ENCODE measurements at regions not wholly inside any gene's neighbourhood (a gene's known extent, or its start where the extent isn't known, plus 50 kb on each side); places are given as distances from the start of the nearest gene placed in this dataset.
A peak's percentile ranks its signal among the peaks of the same experiment; 100 is the strongest.
"Not testable (repeated sequence)": the region's sequence is repeated elsewhere in the genome, so short reads cannot be mapped to it uniquely, and the experiment has no call there.

DNA sequence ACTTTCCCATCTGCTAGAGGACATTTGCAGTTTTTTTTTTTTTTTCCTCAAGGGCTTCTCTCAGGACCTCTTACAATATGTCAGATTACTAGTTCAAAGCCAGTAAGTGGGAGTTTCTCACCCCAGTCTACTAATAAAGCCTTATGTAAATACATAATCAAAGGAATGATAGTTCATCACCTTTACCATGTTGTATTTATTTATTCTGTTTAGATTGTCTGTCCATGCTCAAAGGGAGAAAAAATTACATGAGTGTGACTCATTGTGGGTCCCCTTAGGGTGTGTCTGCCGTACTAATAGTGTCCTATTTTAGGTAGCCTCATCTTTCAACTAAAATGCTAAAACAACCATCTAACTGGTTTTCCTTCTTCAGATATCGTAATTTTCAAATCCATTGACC, 917.6 kb downstream of the EPHA3 start:
- FAIRE-seq: no peak

DNA sequence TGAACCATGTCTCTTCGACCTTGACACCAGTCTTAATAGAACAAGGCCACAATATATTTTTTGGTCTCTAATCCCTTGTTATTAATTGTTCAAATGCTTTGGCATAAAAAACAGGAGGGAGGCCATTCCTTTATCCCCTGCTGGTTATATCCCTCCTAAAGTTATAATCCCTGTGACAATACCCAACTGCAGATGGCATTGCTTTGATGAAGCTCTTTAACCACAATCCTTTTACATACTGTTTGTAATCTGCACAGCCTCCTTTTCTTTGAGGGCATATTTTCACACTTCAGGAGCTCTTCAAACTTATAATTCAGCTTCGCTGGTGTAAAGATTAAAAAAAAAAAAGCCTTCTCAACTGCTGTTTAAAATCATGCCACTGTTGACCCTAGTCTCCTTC, 919.0 kb downstream of the EPHA3 start:
- FAIRE-seq: no peak

DNA sequence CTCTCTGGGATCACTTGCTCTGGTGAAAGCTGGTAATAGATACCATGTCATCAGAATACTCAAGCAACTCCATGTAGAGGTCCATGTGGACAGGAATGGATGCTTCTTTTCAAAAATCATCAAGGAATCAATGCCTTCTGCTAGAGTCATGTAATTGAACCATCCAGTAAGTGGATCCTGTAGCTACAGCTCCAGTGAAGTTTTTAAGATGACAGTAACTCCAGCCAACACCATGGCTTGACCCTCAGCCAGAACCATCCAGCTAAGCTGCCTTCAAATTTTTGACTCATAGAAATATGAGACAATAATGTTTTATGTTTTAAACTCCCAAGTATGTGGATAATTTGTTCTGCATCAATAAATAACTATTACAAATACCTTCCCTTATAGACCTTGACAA, 923.7 kb downstream of the EPHA3 start:
- FAIRE-seq: no peak

GRCh38 chr3:90032980-90033641, 925.7 kb downstream of the EPHA3 start:
- FAIRE-seq: no peak

GRCh38 chr3:90034038-90034437, 926.6 kb downstream of the EPHA3 start:
- no peak for FAIRE-seq

GRCh38 chr3:90035643-90036042, 928.2 kb downstream of the EPHA3 start:
- no peak for FAIRE-seq

GRCh38 chr3:90036939-90037469, 929.6 kb downstream of the EPHA3 start:
- FAIRE-seq: no peak

- no peak for FAIRE-seq
Measured at GRCh38 chr3:90039994-90040393, 932.6 kb downstream of the EPHA3 start.

DNA sequence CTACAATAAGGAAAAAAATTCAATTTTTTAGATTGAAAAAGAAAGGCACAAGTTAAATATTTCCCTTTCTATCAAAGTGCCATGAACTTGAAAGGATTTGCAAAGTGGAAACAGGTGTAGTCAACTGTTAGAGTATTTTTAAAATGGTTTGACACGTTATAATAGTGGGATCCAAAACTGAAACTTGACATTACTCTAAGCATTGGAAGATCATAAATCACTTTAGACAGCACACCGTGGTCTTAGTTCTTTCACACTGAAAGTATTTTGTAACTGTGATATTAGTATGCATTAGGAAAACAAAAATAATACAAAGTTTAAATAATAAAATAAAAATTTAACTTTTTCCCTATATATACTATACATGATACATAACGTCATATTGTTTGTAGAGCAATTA, 933.1 kb downstream of the EPHA3 start:
- FAIRE-seq: peak; percentile 47

GRCh38 chr3:90041995-90042394, 934.6 kb downstream of the EPHA3 start:
- FAIRE-seq: no peak

DNA sequence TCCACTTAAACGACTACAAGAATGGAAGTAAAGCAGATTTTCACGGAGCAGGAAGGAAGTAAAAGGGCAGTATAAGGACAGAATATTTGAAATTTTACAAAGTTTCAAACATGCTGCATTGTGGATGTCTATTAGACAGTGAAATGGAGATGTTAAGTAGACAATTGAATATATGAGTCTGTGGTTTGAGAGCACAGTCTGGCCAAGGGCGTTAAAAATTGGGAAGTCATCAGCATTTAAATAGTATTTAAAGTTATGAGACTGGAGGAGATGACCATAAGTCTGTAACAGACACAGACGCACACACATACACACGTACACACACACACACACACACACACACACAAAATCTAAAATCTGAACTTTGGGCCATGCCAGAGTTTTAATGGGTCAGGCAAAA, 935.9 kb downstream of the EPHA3 start:
- no peak for FAIRE-seq

DNA sequence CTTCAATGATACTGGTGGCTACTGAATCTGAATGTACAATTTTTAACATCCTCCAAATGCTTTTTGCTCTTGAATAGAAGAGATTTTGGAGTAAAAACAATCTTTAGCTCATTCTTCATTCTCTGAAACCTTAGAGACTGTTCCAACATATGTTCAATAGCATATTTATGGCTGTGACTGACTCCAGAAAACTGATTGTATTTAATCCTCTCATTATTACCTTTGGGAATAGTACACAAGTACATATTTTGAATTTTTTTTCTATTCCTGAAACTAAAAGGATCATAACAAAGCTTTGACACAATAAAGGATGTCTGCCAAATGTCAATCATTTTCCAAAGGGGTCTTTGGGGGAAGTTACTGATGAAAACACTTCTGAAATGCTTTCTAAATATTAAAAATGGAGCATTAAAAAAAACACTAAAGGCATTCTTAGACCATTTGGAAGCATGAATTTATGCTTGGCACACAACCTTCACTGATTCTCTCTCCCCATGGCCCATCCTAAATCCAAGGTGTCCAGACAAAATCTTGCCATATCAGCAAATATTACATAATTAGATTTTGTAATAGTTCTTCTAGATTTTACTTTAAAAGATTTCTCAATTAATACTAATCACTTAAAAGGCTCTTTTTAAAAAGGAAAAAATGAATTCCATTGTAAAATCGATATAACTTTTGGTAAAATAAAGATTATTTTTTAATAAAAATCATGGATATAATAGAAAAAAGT, 936.8 kb downstream of the EPHA3 start:
- FAIRE-seq: no peak

DNA sequence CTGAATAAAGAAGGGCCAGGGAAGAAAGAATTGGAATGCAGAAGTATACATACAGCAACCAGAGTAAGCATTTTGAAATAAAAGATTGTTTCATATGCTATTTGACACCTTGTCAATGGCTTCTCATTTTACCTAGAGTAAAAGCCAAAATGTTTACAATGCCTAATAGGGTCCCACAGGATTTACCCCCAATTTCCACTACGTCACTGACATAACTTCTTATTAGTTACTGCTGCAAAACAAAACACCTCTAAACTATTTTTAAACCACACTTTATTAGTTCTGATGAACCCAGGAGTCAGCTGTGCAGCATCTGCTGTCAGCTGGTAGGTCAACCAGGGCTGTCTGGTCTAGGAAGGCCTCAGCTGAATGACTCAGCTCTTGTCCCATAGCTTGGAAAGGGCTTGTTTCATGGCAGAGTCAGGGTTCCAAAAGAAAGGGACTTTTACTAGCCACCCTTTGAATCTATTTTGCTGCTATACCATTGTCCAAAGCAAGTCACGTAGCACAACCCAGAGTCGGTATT, 945.1 kb downstream of the EPHA3 start:
- no peak for FAIRE-seq

GRCh38 chr3:90054311-90054710, 946.9 kb downstream of the EPHA3 start:
- no peak for FAIRE-seq

DNA sequence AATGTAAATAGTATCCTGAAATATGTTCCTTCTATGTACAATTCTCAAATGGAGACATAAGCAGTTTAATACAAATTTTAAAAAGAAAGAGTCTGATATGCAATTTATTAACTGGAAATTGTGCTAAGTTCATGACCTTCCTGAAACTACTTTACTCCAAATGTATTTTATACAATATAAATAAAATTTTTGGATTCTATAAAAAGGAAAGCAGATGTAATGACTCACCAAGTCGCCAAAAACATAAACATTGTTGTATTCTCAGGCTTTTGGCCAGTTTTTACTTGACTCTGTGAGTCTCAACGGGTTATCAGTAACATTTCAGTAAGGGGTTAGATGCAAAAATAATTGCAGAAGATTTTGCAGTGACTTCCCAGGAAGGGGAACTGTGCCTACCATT, 948.2 kb downstream of the EPHA3 start:
- no peak for FAIRE-seq

DNA sequence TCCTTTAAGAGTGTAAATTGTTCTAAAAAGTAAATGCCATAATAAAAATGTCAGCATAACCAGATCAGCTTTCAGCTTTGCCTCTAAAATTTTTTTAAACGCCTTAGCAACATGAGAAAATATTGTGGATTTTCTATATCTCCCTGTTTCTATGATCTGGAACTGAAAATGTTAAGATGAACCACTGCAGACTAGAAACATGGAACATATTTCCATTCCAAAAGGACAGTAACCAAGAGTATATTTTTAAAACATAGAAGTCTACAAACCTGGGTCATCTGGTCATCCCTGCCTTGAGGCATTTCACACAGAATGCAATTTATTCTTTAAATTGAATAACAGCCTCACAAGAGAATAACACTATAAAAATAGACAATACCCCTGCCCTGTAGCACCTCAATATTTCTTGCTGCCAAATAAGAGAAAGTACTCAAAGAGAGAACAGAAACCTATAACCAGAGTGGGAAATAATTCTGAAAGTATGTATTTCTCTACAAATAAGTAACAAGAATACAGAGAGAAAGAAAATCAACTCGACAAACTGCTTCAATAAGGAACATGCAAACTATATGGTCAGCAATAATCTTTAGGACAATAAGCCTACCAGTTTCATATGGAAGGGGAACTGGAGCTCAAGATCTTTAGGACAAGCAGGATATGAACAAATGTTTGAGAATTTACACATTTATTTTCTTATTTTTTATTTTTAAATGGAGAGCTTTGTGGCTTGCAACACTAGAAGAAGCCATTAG, 949.0 kb downstream of the EPHA3 start:
- no peak for FAIRE-seq

DNA sequence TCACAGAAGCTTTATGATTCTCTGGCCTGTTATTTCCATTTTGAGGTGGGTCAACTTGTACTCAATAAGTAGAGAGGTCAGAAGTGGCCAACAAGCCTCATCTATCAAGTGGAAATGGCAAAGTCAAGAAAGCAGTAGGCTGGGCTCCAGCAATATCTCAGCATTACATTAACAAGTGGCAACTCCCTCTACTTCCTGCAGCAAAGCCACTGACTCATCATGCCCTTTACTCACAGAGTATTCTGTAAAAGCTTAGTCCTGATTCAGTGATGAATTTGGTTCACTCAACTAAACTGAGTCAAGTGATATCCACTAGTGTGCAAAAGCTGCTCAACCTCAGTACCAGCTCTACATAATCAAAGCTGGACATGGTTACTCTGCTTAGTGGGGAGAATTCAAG, 954.6 kb downstream of the EPHA3 start:
- FAIRE-seq: no peak

DNA sequence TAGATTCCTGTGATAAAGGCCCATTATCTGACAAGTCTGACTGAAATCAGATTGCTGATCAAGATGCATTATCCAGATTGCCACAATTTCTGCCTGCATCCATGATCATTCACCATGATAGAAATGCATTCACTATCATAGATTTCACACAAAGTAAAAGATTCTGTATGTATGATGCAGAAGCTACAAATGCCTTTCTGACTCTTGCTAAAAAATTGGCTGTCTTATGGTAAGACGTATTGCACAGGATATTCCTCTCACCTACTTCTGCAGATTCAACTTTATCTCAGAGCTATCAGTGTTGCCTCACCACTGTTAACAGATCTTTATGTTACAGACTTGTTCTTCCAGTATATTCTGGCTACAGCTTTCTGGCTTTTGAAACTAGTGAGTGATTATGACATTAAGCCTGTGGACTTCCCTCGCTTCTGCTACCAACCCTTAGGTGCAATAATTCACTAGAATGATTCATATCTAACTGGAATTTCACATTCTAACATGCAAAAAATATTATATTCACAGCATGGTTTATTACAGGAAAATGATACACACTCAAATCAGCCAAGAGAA, 955.3 kb downstream of the EPHA3 start:
- FAIRE-seq: no peak

DNA sequence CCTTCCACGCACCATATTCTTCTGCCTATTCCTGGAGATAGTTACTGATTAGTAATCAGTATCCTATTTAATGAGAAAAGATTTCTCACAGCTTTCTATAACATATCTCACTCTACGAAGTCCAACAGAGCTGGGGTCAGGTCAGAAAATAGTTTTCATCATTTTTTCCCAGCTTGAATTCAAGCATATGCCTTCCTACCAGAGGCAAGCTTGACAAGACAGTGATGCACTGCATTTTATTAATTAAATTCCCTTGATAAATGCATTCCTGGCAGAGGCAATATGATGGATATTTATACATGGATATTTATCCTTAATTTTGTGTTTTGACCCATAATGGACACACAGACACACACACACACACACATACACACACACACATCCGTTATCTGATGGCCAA, 961.4 kb downstream of the EPHA3 start:
- no peak for FAIRE-seq

- no peak for FAIRE-seq
Measured at GRCh38 chr3:90069748-90070147, 962.3 kb downstream of the EPHA3 start.

GRCh38 chr3:90076136-90076535, 968.7 kb downstream of the EPHA3 start:
- FAIRE-seq: no peak

- no peak for FAIRE-seq
Measured at GRCh38 chr3:90080988-90081387, 973.6 kb downstream of the EPHA3 start.

DNA sequence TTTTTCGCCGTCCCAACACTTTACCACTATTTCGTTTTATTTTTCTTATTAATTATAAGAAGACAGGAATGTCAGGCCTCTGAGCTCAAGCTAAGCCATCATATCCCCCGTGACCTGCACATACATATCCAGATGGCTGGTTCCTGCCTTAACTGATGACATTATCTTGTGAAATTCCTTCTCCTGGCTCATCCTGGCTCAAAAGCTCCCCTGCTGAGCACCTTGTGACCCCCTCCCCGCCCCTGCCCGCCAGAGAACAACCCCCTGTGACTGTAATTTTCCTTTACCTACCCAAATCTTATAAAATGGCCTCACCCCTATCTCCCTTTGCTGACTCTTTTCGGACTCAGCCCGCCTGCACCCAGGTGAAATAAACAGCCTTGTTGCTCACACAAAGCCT, 978.9 kb downstream of the EPHA3 start:
- FAIRE-seq: not testable (repeated sequence)

All from colon (tissue), 2 donors.